ENCODE measurements at regions not wholly inside any gene's neighbourhood (a gene's known extent, or its start where the extent isn't known, plus 50 kb on each side); places are given as distances from the start of the nearest gene placed in this dataset.
"Not testable (repeated sequence)": the region's sequence is repeated elsewhere in the genome, so short reads cannot be mapped to it uniquely, and the experiment has no call there.

- no peak for TF ChIP-seq CTCF (IDR thresholded peaks at IDR 0.05; ENCODE audit: low read depth, low read length, missing control alignments)
- no peak for DNase-seq (ENCODE audit: low read depth)
- no peak overlapping the region for H3K4me3 ChIP-seq (ENCODE audit: low read depth, low read length)
These were observed 84.8 kb upstream of the CPHXL start for GRCh38 chr16:75811020-75811634.

GRCh38 chr16:75818491-75818890, 92.2 kb upstream of the CPHXL start:
- TF ChIP-seq CTCF (IDR thresholded peaks at IDR 0.05; ENCODE audit: low read depth, low read length, missing control alignments) = no peak
- DNase-seq (ENCODE audit: low read depth) = no peak
- H3K4me3 ChIP-seq (ENCODE audit: low read depth, low read length) = no peak overlapping the region

DNA sequence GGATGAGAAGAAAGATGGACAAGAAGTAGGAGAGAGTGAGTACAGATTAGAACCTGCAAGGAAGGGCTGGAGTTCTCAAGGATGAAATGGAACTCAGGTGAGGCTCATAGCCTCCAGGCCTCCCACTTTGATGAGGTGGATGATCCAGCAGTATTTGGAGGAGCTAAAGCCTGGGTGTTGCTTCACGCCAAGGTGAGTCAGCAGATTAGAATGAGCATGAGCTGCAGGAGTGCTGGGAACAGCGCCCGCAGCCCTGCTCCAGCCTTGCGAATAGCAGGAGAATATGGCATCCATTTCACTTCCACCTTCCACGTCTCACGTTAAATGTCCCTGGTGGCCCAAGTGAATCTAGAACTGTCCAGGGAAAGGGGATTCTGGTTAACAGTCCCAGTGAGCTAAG, 94.4 kb upstream of the CPHXL start:
- no peak for DNase-seq (ENCODE audit: low read depth)
- H3K4me3 ChIP-seq (ENCODE audit: low read depth, low read length) = no peak overlapping the region
- no peak for TF ChIP-seq CTCF (IDR thresholded peaks at IDR 0.05; ENCODE audit: low read depth, low read length, missing control alignments)

DNA sequence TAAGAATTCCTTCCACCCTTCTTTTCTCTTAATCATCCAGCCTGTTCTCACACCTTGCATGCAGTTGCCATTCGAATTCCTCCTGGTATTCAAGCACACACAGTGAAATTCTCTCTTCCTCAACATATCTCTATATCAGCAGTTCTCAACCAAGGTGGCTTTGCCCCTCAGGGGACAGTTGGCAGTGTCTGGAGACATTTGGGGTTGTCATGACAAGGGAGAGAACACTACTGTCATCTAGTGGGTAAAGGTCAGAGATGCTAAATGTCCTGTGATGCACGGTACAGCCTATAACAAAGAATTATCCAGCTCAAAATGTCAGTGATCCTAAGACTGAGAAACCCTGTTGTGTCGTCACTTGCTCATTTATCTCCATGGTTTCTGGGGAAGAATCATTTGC, 94.8 kb upstream of the CPHXL start:
- DNase-seq (ENCODE audit: low read depth) = no peak
- H3K4me3 ChIP-seq (ENCODE audit: low read depth, low read length) = no peak overlapping the region
- no peak for TF ChIP-seq CTCF (IDR thresholded peaks at IDR 0.05; ENCODE audit: low read depth, low read length, missing control alignments)

GRCh38 chr16:75825750-75826149, 99.5 kb upstream of the CPHXL start:
- DNase-seq (ENCODE audit: low read depth); H3K4me3 ChIP-seq (ENCODE audit: low read depth, low read length): not testable (repeated sequence)

DNA sequence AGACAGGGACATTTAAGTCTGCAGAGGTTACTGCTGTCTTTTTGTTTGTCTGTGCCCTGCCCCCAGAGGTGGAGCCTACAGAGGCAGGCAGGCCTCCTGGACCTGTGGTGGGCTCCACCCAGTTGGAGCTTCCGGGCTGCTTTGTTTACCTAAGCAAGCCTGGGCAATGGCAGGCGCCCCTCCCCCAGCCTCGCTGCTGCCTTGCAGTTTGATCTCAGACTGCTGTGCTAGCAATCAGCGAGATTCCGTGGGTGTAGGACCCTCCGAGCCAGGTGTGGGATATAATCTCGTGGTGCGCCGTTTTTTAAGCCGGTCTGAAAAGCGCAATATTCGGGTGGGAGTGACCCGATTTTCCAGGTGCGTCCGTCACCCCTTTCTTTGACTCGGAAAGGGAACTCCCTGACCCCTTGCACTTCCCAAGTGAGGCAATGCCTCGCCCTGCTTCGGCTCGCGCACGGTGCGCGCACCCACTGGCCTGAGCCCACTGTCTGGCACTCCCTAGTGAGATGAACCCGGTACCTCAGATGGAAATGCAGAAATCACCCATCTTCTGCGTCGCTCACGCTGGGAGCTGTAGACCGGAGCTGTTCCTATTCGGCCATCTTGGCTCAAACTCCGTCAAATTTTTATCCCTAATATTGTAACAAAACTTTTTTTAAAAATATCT, 101.2 kb upstream of the CPHXL start:
- H3K4me3 ChIP-seq (ENCODE audit: low read depth, low read length); DNase-seq (ENCODE audit: low read depth): not testable (repeated sequence)

DNA sequence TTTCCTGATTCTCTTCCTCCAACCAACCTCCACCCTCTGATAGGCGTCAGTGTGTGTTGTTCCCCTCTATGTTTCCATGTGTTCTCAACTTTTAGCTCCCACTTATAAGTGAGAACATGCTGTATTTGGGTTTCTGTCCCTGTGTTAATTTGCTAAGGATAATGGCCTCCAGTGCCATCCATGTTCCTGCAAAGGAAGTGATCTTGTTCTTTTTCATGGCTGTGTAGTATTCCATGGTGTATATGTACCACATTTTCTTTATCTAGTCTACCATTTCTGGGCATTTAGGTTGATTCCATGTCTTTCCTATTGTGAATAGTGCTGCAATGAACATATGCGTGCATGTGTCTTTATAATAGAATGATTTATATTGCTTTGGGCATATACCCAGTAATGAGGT, 107.1 kb upstream of the CPHXL start:
- not testable (repeated sequence) for H3K4me3 ChIP-seq (ENCODE audit: low read depth, low read length); DNase-seq (ENCODE audit: low read depth)

DNA sequence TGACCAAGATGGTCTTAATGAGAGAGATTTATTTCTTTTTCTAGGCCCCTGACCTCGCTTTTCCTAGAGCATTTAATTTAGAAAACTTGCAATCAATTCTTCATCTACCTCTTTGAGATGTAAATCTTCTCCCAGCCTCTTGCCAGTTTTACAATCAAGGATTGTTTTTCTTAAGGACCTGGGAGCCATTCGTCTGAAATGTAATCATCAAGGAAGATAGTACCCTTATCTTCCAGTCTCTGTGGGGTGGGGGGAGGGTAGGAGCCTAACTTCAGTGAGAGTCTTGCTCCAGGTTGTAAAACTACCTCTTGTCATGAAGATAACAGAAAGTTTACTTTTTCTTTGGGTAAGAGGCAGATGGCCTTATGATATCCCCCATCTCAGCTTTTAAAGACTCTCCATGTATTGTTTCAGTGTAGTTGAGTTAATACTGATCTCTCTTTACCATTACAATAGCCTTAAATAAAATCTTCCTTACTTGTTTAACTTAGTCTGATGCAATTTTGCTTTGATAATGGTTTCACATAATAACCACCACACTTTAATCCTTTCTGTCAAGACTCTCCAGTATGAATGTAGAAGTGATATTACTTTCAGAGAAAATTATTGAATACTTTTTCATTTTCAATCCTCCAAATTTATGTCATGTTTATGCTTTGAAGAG, 110.2 kb upstream of the CPHXL start:
- TF ChIP-seq CTCF (IDR thresholded peaks at IDR 0.05; ENCODE audit: low read depth, low read length, missing control alignments) = no peak
- H3K4me3 ChIP-seq (ENCODE audit: low read depth, low read length) = no peak overlapping the region
- DNase-seq (ENCODE audit: low read depth) = no peak

Data from GM12864 (cell line).